HCT116 (cell line): ENCODE measurements at regions not wholly inside any gene's neighbourhood (a gene's known extent, or its start where the extent isn't known, plus 50 kb on each side); places are given as distances from the start of the nearest gene placed in this dataset.

Experiments
- ATAC-seq: fragments of 200-7000 bp; cut with Tn5 transposase; 2 replicates; pipeline ENCODE4 v1.9.1; 2020; ENCODE audit warnings: mild to moderate bottlenecking, moderate library complexity
- BruUV-seq: library from RNA; stranded (reverse); fragments of 400-500 nt; replicated peaks from 2 replicates; lab custom pipeline; 2021; lab: Mats Ljungman, UMichigan
- CTCF ChIA-PET: fragments of 300-600 bp; sonication (Branson Sonifier 250); formaldehyde crosslinking; loops from one replicate; lab custom pipeline; 2021; ENCODE audit warnings: antibody characterized with exemption; lab: Charles Lee
- POLR2A ChIA-PET: fragments of 300-600, 350-600 bp; sonication (Branson Sonifier 250); formaldehyde crosslinking; loops from one replicate; lab custom pipeline; 2021; ENCODE audit warnings: antibody characterized with exemption; lab: Charles Lee
- RAD21 ChIA-PET, 2 experiments: fragments of 300-600 bp; sonication (Branson Sonifier 250); formaldehyde crosslinking; loops; one replicate each; lab custom pipeline; 2023; ENCODE audit warnings: low total read pairs in 2 of 2; ENCODE audit not compliant: uncharacterized antibody in 2 of 2, unreplicated experiment in 2 of 2, low non-redundant PET in 1 of 2; lab: Charles Lee
- DNase-seq: peaks from one replicate; pipeline ENCODE4 v3.0.0-alpha.2; 2010; ENCODE audit warnings: low read depth, low spot score
- H2AFZ ChIP-seq: fragments of 200-600 bp; shearing (Covaris generic), sonication (generic); 2 replicates; pipeline ENCODE4 v1.6.1; 2017; ENCODE audit warnings: low read depth, mixed run types, mixed read lengths, antibody characterized with exemption, low read length; ENCODE audit not compliant: poor library complexity, severe bottlenecking
- H3K27ac ChIP-seq: 2 replicates; pipeline ENCODE4 v1.5.1; 2012; ENCODE audit warnings: low read depth, low read length
- H3K27me3 ChIP-seq: fragments of 200-600 bp; sonication (generic); 2 replicates; pipeline ENCODE4 v1.6.1; 2016; ENCODE audit warnings: mixed run types, low read length, mixed read lengths; ENCODE audit not compliant: insufficient read depth
- H3K36me3 ChIP-seq, 2 experiments: fragments of 200-500 bp in 1 of 2; fragments of 200-600 bp in 1 of 2; sonication (Bioruptor generic) in 1 of 2; sonication (generic) in 1 of 2; 2 replicates each; pipeline versions ENCODE4 v1.5.1 to v1.6.1; 2014 to 2016; ENCODE audit warnings: low read length in 2 of 2, inconsistent platforms in 1 of 2, mixed read lengths in 1 of 2, mixed run types in 1 of 2; ENCODE audit not compliant: insufficient read depth in 2 of 2, control insufficient read depth in 1 of 2
- H3K4me1 ChIP-seq, 2 experiments: fragments of 200-600 bp in 1 of 2; sonication (generic) in 1 of 2; 2 replicates each; pipeline versions ENCODE4 v1.5.1 to v1.6.1; 2012 to 2017; ENCODE audit warnings: low read length in 2 of 2, inconsistent platforms in 1 of 2, mild to moderate bottlenecking in 1 of 2, mixed read lengths in 1 of 2, mixed run types in 1 of 2, moderate library complexity in 1 of 2; ENCODE audit not compliant: insufficient read depth in 2 of 2, control insufficient read depth in 1 of 2
- H3K4me2 ChIP-seq: fragments of 200-600 bp; sonication (generic); 2 replicates; pipeline ENCODE4 v1.6.1; 2017; ENCODE audit warnings: mixed run types, low read length, mixed read lengths
- H3K4me3 ChIP-seq, 2 experiments: fragments of 200-600 bp in 1 of 2; sonication (generic) in 1 of 2; replicated peaks in 1 of 2; 2 replicates each; pipeline ENCODE4 v1.5.1; 2011 to 2016; ENCODE audit warnings: low read length in 2 of 2, control low read depth in 1 of 2, low read depth in 1 of 2, mild to moderate bottlenecking in 1 of 2, mixed read lengths in 1 of 2, mixed run types in 1 of 2
- H3K79me2 ChIP-seq: fragments of 200-600 bp; sonication (generic); 2 replicates; pipeline ENCODE4 v1.6.1; 2017; ENCODE audit warnings: mild to moderate bottlenecking, mixed run types, low read length, moderate library complexity, mixed read lengths; ENCODE audit not compliant: insufficient read depth
- H3K9ac ChIP-seq: fragments of 200-600 bp; sonication (generic); 2 replicates; pipeline ENCODE4 v1.6.1; 2016; ENCODE audit warnings: low read length, mixed read lengths
- H3K9me2 ChIP-seq: fragments of 200-600 bp; sonication (generic), shearing (Covaris generic); 2 replicates; pipeline ENCODE4 v1.6.1; 2017; ENCODE audit warnings: mixed run types, mild to moderate bottlenecking, moderate library complexity; ENCODE audit not compliant: insufficient read depth
- H3K9me3 ChIP-seq, 2 experiments: fragments of 200-500 bp in 1 of 2; fragments of 200-600 bp in 1 of 2; sonication (Bioruptor generic) in 1 of 2; sonication (generic) in 1 of 2; 2 replicates each; pipeline ENCODE4 v1.6.1; 2014 to 2017; ENCODE audit warnings: low read length in 2 of 2, mixed read lengths in 2 of 2, inconsistent platforms in 1 of 2, low read depth in 1 of 2, mild to moderate bottlenecking in 1 of 2, mixed run types in 1 of 2, moderate library complexity in 1 of 2; ENCODE audit not compliant: control insufficient read depth in 1 of 2, insufficient read depth in 1 of 2
- H4K20me1 ChIP-seq: fragments of 200-600 bp; sonication (generic), shearing (Covaris generic); 2 replicates; pipeline ENCODE4 v1.6.1; 2017; ENCODE audit warnings: mixed run types, mild to moderate bottlenecking, moderate library complexity; ENCODE audit not compliant: insufficient read depth
- ATF3 ChIP-seq: IDR thresholded peaks from 2 replicates; pipeline ENCODE4 v1.6.1; 2012
- CBX3 ChIP-seq: IDR thresholded peaks from 2 replicates; pipeline ENCODE4 v1.6.1; 2012; ENCODE audit warnings: low read depth
- EGR1 ChIP-seq: IDR thresholded peaks from 2 replicates; pipeline ENCODE4 v1.6.1; 2012; ENCODE audit warnings: low read depth
- EZH2 ChIP-seq: fragments of 200-600 bp; sonication (generic); IDR thresholded peaks from 2 replicates; pipeline ENCODE4 v1.6.1; 2017; ENCODE audit warnings: antibody characterized with exemption, mixed run types
- FOSL1 ChIP-seq: IDR thresholded peaks from 2 replicates; pipeline ENCODE4 v1.6.1; 2012; ENCODE audit warnings: low read depth
- POLR2A ChIP-seq: IDR thresholded peaks from 2 replicates; pipeline ENCODE4 v1.7.0; 2011; ENCODE audit warnings: borderline replicate concordance; ENCODE audit not compliant: insufficient read depth, insufficient read length; ENCODE audit errors: extremely low read depth
- POLR2AphosphoS5 ChIP-seq: IDR thresholded peaks from 2 replicates; pipeline ENCODE4 v1.6.1; 2011; ENCODE audit warnings: mild to moderate bottlenecking, low read depth, low read length, moderate library complexity
- RAD21 ChIP-seq: IDR thresholded peaks from 2 replicates; pipeline ENCODE4 v1.6.1; 2012; ENCODE audit warnings: low read depth, mild to moderate bottlenecking
- REST ChIP-seq: IDR thresholded peaks from 2 replicates; pipeline ENCODE4 v1.6.1; 2012; ENCODE audit warnings: low read depth
- SIN3A ChIP-seq: IDR thresholded peaks from 2 replicates; pipeline ENCODE4 v1.6.1; 2012; ENCODE audit warnings: low read depth
- SP1 ChIP-seq: IDR thresholded peaks from 2 replicates; pipeline ENCODE4 v1.6.1; 2012; ENCODE audit warnings: low read depth
- SRF ChIP-seq: IDR thresholded peaks from 2 replicates; pipeline ENCODE4 v1.6.1; 2012; ENCODE audit warnings: low read depth
- TCF7L2 ChIP-seq: IDR thresholded peaks from 2 replicates; pipeline ENCODE4 v1.7.0; 2011; ENCODE audit warnings: borderline replicate concordance, inconsistent platforms; ENCODE audit not compliant: insufficient read depth, insufficient read length; ENCODE audit errors: extremely low read depth
- ZBTB33 ChIP-seq: IDR thresholded peaks from 2 replicates; pipeline ENCODE4 v1.6.1; 2011; ENCODE audit warnings: mild to moderate bottlenecking, low read length, moderate library complexity; ENCODE audit not compliant: insufficient replicate concordance; ENCODE audit errors: extremely low read depth
- ZFX ChIP-seq: fragments of 450-650 bp; IDR thresholded peaks from 2 replicates; pipeline ENCODE4 v1.6.1; 2017
- ZNF274 ChIP-seq: fragments of 200-500 bp; sonication (Bioruptor generic); IDR thresholded peaks from 2 replicates; pipeline ENCODE4 v1.6.1; 2014; ENCODE audit warnings: mild to moderate bottlenecking, low read depth, low read length, inconsistent platforms
- intact Hi-C: fragments of 100-400 bp; cut with micrococcal nuclease; formaldehyde crosslinking; loops from 2 replicates; pipeline ENCODE4 v1.10.0; 2022

- no peak for ATAC-seq
- Histone ChIP-seq H3K4me2 (no peak overlapping the region), H3K4me1 (no peaks in the 10 kb centered on the region), H3K9me3 (no peaks in the 10 kb centered on the region), H3K27me3 (no peaks in the 10 kb centered on the region), H3K36me3 (no peaks in the 10 kb centered on the region), H3K79me2 (no peaks in the 10 kb centered on the region), H3K9me2 (no peaks in the 10 kb centered on the region), H3K27ac (no peak overlapping the region), H3K9ac (no peak overlapping the region), H4K20me1 (no peaks in the 10 kb centered on the region), H3K4me3 (no peak overlapping the region), H2AFZ (no peak overlapping the region)
- RAD21 ChIA-PET, result no interaction called here
- POLR2A ChIA-PET, result no interaction called here
- CTCF ChIA-PET, result no interaction called here
- BruUV-seq, result no TSS peak
- intact Hi-C loops, result no loop called here
- no peak for DNase-seq
- TF ChIP-seq ATF3 (no peak), ZNF274 (no peak), EZH2 (no peak), POLR2AphosphoS5 (no peak), RAD21 (no peak), FOSL1 (no peak), SP1 (no peak), REST (no peak), CBX3 (no peak), EGR1 (no peak), SRF (no peak), ZBTB33 (no peak), ZFX (no peak), POLR2A (no peak), SIN3A (no peak), TCF7L2 (no peak)
Observed at GRCh38 chr1:90834354-90834885, 117.3 kb upstream of the BARHL2 start.
